Astrocyte of the spinal cord (primary cell): ENCODE measurements at regions not wholly inside any gene's neighbourhood (a gene's known extent, or its start where the extent isn't known, plus 50 kb on each side); places are given as distances from the start of the nearest gene placed in this dataset.

ENCODE experiments used
- DNase-seq: peaks from one replicate; pipeline ENCODE4 v3.0.0; 2011; ENCODE audit warnings: low read depth, low spot score
- H3K4me3 ChIP-seq: 2 replicates; pipeline ENCODE4 v1.5.1; 2011; ENCODE audit warnings: low read depth, mild to moderate bottlenecking, low read length, moderate library complexity
- in situ Hi-C: cut with HindIII; loops from 2 replicates; pipeline ENCODE4 v1.10.0; 2017; ENCODE audit warnings: low sequenced_read_pairs
- TF ChIP-seq, protein P1 (sequence below): IDR thresholded peaks from 2 replicates; pipeline ENCODE4 v1.5.1; 2012; ENCODE audit warnings: low read depth, mild to moderate bottlenecking, low read length, inconsistent platforms

DNA sequence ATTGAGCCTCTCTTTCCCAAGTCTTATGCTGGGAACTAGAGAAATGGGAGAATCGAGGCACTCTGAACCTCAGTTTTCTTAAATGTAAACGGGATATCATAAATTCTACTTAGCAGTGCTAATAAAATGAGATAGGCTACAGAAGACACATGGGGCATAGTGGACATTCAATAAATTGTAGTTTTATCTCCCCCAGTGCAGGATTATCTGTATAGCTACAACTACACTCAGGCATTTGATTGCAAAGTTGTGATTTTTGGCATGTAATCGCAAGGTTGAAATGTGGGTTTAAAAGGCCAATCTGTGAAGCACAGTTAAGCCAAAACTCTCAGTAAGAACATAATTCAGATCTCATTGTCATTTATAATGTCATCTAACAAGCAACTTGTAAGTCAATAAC, 413.7 kb upstream of the LMCD1 start:
- in situ Hi-C loops: no loop called here
- TF ChIP-seq, protein P1, sequence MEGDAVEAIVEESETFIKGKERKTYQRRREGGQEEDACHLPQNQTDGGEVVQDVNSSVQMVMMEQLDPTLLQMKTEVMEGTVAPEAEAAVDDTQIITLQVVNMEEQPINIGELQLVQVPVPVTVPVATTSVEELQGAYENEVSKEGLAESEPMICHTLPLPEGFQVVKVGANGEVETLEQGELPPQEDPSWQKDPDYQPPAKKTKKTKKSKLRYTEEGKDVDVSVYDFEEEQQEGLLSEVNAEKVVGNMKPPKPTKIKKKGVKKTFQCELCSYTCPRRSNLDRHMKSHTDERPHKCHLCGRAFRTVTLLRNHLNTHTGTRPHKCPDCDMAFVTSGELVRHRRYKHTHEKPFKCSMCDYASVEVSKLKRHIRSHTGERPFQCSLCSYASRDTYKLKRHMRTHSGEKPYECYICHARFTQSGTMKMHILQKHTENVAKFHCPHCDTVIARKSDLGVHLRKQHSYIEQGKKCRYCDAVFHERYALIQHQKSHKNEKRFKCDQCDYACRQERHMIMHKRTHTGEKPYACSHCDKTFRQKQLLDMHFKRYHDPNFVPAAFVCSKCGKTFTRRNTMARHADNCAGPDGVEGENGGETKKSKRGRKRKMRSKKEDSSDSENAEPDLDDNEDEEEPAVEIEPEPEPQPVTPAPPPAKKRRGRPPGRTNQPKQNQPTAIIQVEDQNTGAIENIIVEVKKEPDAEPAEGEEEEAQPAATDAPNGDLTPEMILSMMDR: no peak
- no peak for DNase-seq
- no peak overlapping the region for H3K4me3 ChIP-seq

DNA sequence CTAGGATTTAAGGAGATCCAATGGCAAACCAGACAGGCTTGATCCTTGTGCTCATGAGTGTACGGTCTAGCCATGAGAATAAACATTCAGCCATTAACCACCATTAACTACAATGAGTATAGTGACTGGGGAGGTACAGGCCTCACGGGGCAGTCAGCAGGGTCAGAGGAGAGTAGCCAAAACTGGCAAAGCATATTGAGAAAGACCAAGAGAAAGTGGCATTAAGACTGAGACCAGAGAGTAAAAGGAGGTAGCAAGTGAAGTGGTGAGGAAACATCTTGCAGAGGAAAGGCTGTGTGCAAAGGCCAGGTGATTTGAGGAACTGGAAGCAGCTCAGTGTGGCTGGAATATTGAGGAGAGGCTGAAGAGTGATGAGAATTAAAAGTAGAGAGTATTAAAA, 407.2 kb upstream of the LMCD1 start:
- TF ChIP-seq, protein P1: no peak
- in situ Hi-C loops: no loop called here
- no peak for DNase-seq
- no peak overlapping the region for H3K4me3 ChIP-seq

DNA sequence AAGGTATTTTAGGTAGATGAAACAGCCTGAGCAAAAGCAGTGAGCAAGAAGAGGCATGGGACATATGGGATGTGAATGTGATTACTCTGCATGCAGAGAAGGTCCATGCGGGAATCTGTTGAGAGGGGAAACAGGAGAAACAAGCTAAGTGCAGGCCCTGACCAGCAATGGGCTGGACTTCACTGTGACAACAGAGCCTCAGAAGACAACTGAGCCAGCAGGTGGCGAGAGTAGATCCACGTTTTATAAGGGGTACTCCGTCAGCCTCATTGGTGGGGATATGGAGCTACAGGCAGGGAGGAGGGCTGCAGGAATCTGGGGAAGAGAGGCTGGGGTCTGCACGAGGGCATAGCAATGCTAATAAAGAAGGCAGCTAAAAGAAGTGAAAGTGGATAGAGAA, 405.9 kb upstream of the LMCD1 start:
- in situ Hi-C loops: no loop called here
- no peak overlapping the region for H3K4me3 ChIP-seq
- TF ChIP-seq, protein P1: no peak
- no peak for DNase-seq

DNA sequence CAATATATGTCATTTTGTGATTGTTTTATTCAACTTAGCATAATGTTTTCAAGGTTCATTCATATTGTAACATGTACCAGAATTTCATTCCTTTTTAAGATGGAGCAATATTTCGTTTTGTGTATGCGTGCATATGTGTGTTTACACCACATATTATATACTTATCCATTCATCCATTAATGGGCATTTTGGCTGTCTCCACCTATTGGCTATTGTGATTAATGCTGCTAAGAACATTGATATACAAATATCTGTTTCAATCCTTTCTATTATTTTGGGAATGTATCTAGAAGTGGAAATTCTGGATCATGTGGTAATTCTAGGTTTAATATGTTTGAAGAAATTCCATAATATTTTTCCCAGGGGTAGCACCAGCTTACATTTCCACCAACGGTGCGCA, 403.9 kb upstream of the LMCD1 start:
- no peak for DNase-seq
- no peak overlapping the region for H3K4me3 ChIP-seq
- in situ Hi-C loops: no loop called here
- TF ChIP-seq, protein P1: no peak

DNA sequence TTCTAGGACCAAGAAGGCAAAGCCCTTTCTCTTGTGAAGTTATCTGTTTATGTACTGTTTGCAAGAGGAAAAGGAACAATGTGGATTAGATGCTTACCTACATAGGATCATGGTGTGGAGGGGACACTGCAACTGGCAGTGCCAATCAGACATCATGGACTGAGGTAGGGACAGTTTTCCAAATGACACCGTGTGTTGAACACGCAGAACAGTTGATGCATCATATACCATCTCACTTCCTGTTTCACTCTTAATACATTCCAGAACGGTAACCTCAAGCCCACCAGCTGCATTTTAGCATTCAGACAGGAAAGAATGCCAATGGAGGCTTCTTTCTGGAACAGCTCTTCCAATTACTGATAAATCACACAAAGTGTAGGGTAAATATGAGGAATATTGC, 397.7 kb upstream of the LMCD1 start:
- in situ Hi-C loops: no loop called here
- DNase-seq: no peak
- TF ChIP-seq, protein P1: no peak

DNA sequence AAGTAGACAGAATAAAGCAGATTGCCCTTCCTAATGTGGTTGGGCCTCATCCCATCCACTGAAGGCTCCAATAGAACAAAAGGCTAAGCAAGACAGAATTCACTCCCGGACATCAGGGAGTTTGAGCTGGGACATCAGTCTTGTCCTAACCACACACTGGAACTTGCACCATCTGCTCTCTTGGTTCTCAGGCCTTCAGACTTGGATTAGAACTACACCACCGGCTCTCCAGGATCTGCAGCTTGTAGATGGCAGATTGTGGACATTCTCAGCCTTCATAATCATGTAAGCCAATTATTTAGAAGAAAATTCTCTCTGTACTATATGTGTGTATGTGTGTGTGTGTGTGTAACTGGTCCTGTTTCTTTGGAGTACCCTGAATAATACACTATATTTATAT, 394.7 kb upstream of the LMCD1 start:
- no peak overlapping the region for H3K4me3 ChIP-seq

More for the DNA sequence above, 397.7 kb upstream of the LMCD1 start:
- no peak overlapping the region for H3K4me3 ChIP-seq

More for the DNA sequence above, 394.7 kb upstream of the LMCD1 start:
- TF ChIP-seq, protein P1: no peak
- in situ Hi-C loops: no loop called here
- DNase-seq: no peak
